ENCODE measurements at regions not wholly inside any gene's neighbourhood (a gene's known extent, or its start where the extent isn't known, plus 50 kb on each side); places are given as distances from the start of the nearest gene placed in this dataset.

GRCh38 chr3:124125315-124125714, 133.4 kb upstream of the ROPN1 start:
- H3K4me3 ChIP-seq (ENCODE audit: insufficient read length, low read depth), result no peak overlapping the region
- H3K27me3 ChIP-seq (ENCODE audit: insufficient read depth, insufficient read length), result no peaks in the 10 kb centered on the region
- no peaks in the 10 kb centered on the region for H3K36me3 ChIP-seq (ENCODE audit: insufficient read depth, insufficient read length, low read length)
- H3K9ac ChIP-seq (ENCODE audit: insufficient read length, low read depth), result no peak overlapping the region
- no peaks in the 10 kb centered on the region for H3K9me3 ChIP-seq (ENCODE audit: insufficient read depth, low read length)
- DNase-seq (ENCODE audit: low read depth, low spot score), result no peak
- TF ChIP-seq ZNF274 (IDR thresholded peaks at IDR 0.05; ENCODE audit: low read depth, low read length) (no peak), SUZ12 (IDR thresholded peaks at IDR 0.05; ENCODE audit: extremely low read depth, insufficient read depth, insufficient read length) (no peak), YY1 (IDR thresholded peaks at IDR 0.05; ENCODE audit: insufficient read depth, insufficient read length) (no peak)
- peaks cover 3% of the 10 kb centered on the region for H3K4me1 ChIP-seq (ENCODE audit: insufficient read depth, insufficient read length)

DNA sequence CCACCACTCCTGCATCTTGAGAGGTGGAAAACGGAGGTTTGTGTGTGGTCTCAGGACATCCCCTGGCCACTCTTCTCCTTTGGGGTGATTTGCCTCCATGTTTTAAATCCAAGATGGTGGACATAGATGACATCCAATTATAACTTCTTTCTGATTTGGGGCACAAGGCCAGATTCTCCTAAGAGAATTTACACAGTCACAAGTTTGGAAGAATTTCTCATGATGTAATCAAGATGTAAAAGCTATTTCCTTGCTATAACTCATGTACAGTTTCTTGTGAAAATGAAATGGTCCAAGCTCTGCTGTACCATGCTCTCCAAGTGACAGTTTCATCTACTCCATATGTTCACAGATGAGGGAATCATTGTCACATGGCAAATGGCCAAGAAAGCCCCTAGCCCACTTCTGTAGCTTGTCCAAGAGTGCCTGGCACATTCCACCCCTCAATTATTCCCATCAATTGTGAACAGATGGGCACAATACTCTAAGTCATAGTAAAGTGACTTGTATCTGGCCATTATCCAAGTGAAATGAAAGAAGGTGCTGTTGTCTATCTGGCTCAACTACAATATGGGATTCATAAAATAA, 134.6 kb upstream of the ROPN1 start:
- DNase-seq (ENCODE audit: low read depth, low spot score), result no peak
- Histone ChIP-seq H3K4me3 (ENCODE audit: insufficient read length, low read depth) (no peak overlapping the region), H3K36me3 (ENCODE audit: insufficient read depth, insufficient read length, low read length) (no peaks in the 10 kb centered on the region), H3K4me1 (ENCODE audit: insufficient read depth, insufficient read length) (peaks cover 3% of the 10 kb centered on the region), H3K9ac (ENCODE audit: insufficient read length, low read depth) (no peak overlapping the region), H3K9me3 (ENCODE audit: insufficient read depth, low read length) (no peaks in the 10 kb centered on the region), H3K27me3 (ENCODE audit: insufficient read depth, insufficient read length) (no peaks in the 10 kb centered on the region)
- no peak for TF ChIP-seq ZNF274 (IDR thresholded peaks at IDR 0.05; ENCODE audit: low read depth, low read length)
- no peak for TF ChIP-seq YY1 (IDR thresholded peaks at IDR 0.05; ENCODE audit: insufficient read depth, insufficient read length)
- TF ChIP-seq SUZ12 (IDR thresholded peaks at IDR 0.05; ENCODE audit: extremely low read depth, insufficient read depth, insufficient read length), result no peak

DNA sequence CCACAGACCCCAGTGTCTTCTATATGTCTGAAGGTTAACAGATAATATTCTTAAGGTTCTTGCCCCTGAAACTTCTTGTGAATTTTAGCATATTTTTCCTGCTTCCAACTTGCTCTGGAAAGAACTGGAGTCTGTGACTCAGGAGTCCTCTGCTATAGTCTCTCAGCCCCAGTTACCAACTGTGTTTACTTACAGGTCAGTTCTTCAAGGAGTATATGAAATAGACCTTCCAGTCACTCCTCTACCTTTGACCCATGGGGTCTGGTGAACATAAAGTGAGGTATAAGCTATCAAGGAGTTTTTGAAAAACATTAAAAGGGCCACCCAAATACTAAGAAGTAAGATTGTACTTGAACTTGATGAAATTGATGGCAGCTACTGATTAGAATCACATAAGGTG, 139.2 kb upstream of the ROPN1 start:
- H3K4me3 ChIP-seq (ENCODE audit: insufficient read length, low read depth), result no peak overlapping the region
- H3K27me3 ChIP-seq (ENCODE audit: insufficient read depth, insufficient read length), result no peaks in the 10 kb centered on the region
- no peaks in the 10 kb centered on the region for H3K36me3 ChIP-seq (ENCODE audit: insufficient read depth, insufficient read length, low read length)
- DNase-seq (ENCODE audit: low read depth, low spot score), result no peak
- H3K9me3 ChIP-seq (ENCODE audit: insufficient read depth, low read length), result no peaks in the 10 kb centered on the region
- no peaks in the 10 kb centered on the region for H3K4me1 ChIP-seq (ENCODE audit: insufficient read depth, insufficient read length)
- H3K9ac ChIP-seq (ENCODE audit: insufficient read length, low read depth), result no peak overlapping the region
- TF ChIP-seq YY1 (IDR thresholded peaks at IDR 0.05; ENCODE audit: insufficient read depth, insufficient read length), result no peak
- TF ChIP-seq SUZ12 (IDR thresholded peaks at IDR 0.05; ENCODE audit: extremely low read depth, insufficient read depth, insufficient read length), result no peak
- TF ChIP-seq ZNF274 (IDR thresholded peaks at IDR 0.05; ENCODE audit: low read depth, low read length), result no peak

- Histone ChIP-seq H3K36me3 (ENCODE audit: insufficient read depth, insufficient read length, low read length) (no peaks in the 10 kb centered on the region), H3K4me1 (ENCODE audit: insufficient read depth, insufficient read length) (no peaks in the 10 kb centered on the region), H3K9me3 (ENCODE audit: insufficient read depth, low read length) (no peaks in the 10 kb centered on the region), H3K4me3 (ENCODE audit: insufficient read length, low read depth) (no peak overlapping the region), H3K27me3 (ENCODE audit: insufficient read depth, insufficient read length) (no peaks in the 10 kb centered on the region), H3K9ac (ENCODE audit: insufficient read length, low read depth) (no peak overlapping the region)
- no peak for TF ChIP-seq SUZ12 (IDR thresholded peaks at IDR 0.05; ENCODE audit: extremely low read depth, insufficient read depth, insufficient read length)
- no peak for TF ChIP-seq ZNF274 (IDR thresholded peaks at IDR 0.05; ENCODE audit: low read depth, low read length)
- no peak for TF ChIP-seq YY1 (IDR thresholded peaks at IDR 0.05; ENCODE audit: insufficient read depth, insufficient read length)
- no peak for DNase-seq (ENCODE audit: low read depth, low spot score)
Measured at GRCh38 chr3:124131580-124131979, 139.7 kb upstream of the ROPN1 start.

DNA sequence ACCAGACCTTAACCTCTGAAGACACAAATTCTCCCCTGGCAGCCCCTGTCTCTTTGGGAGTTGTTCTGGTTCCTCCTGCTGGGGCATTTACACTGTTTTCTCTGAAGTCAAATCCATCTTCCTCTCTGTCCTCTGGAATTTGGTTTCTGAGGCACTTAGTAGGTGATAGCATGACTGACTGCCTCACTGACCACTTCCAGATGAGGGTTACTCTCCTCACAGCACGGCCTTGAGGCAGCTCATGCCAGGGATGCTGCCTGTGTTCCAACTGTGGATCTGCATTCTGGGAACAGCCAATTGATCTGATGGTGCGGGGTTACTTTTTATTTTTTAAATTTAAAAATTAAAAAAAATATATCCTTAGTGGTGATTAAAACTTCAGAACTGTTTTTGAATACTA, 140.9 kb upstream of the ROPN1 start:
- H3K4me3 ChIP-seq (ENCODE audit: insufficient read length, low read depth), result no peak overlapping the region
- no peak for TF ChIP-seq SUZ12 (IDR thresholded peaks at IDR 0.05; ENCODE audit: extremely low read depth, insufficient read depth, insufficient read length)
- TF ChIP-seq YY1 (IDR thresholded peaks at IDR 0.05; ENCODE audit: insufficient read depth, insufficient read length), result no peak
- TF ChIP-seq ZNF274 (IDR thresholded peaks at IDR 0.05; ENCODE audit: low read depth, low read length), result no peak
- no peaks in the 10 kb centered on the region for H3K36me3 ChIP-seq (ENCODE audit: insufficient read depth, insufficient read length, low read length)
- no peak for DNase-seq (ENCODE audit: low read depth, low spot score)
- H3K9ac ChIP-seq (ENCODE audit: insufficient read length, low read depth), result no peak overlapping the region
- no peaks in the 10 kb centered on the region for H3K9me3 ChIP-seq (ENCODE audit: insufficient read depth, low read length)
- H3K4me1 ChIP-seq (ENCODE audit: insufficient read depth, insufficient read length), result peaks cover 2% of the 10 kb centered on the region
- no peaks in the 10 kb centered on the region for H3K27me3 ChIP-seq (ENCODE audit: insufficient read depth, insufficient read length)

GRCh38 chr3:124133366-124133940, 141.5 kb upstream of the ROPN1 start:
- no peak overlapping the region for H3K4me3 ChIP-seq (ENCODE audit: insufficient read length, low read depth)
- H3K27me3 ChIP-seq (ENCODE audit: insufficient read depth, insufficient read length), result no peaks in the 10 kb centered on the region
- no peak for DNase-seq (ENCODE audit: low read depth, low spot score)
- H3K4me1 ChIP-seq (ENCODE audit: insufficient read depth, insufficient read length), result peaks cover 2% of the 10 kb centered on the region
- no peaks in the 10 kb centered on the region for H3K9me3 ChIP-seq (ENCODE audit: insufficient read depth, low read length)
- no peaks in the 10 kb centered on the region for H3K36me3 ChIP-seq (ENCODE audit: insufficient read depth, insufficient read length, low read length)
- no peak overlapping the region for H3K9ac ChIP-seq (ENCODE audit: insufficient read length, low read depth)
- TF ChIP-seq ZNF274 (IDR thresholded peaks at IDR 0.05; ENCODE audit: low read depth, low read length) (no peak), SUZ12 (IDR thresholded peaks at IDR 0.05; ENCODE audit: extremely low read depth, insufficient read depth, insufficient read length) (no peak), YY1 (IDR thresholded peaks at IDR 0.05; ENCODE audit: insufficient read depth, insufficient read length) (no peak)

- DNase-seq (ENCODE audit: low read depth, low spot score), result no peak
- Histone ChIP-seq H3K4me3 (ENCODE audit: insufficient read length, low read depth) (no peak overlapping the region), H3K36me3 (ENCODE audit: insufficient read depth, insufficient read length, low read length) (no peaks in the 10 kb centered on the region), H3K27me3 (ENCODE audit: insufficient read depth, insufficient read length) (no peaks in the 10 kb centered on the region), H3K4me1 (ENCODE audit: insufficient read depth, insufficient read length) (peaks cover 2% of the 10 kb centered on the region), H3K9ac (ENCODE audit: insufficient read length, low read depth) (no peak overlapping the region), H3K9me3 (ENCODE audit: insufficient read depth, low read length) (no peaks in the 10 kb centered on the region)
- no peak for TF ChIP-seq SUZ12 (IDR thresholded peaks at IDR 0.05; ENCODE audit: extremely low read depth, insufficient read depth, insufficient read length)
- TF ChIP-seq ZNF274 (IDR thresholded peaks at IDR 0.05; ENCODE audit: low read depth, low read length), result no peak
- no peak for TF ChIP-seq YY1 (IDR thresholded peaks at IDR 0.05; ENCODE audit: insufficient read depth, insufficient read length)
Measured at GRCh38 chr3:124137216-124137615, 145.3 kb upstream of the ROPN1 start.
